ENCODE measurements at regions not wholly inside any gene's neighbourhood (a gene's known extent, or its start where the extent isn't known, plus 50 kb on each side); places are given as distances from the start of the nearest gene placed in this dataset.

DNA sequence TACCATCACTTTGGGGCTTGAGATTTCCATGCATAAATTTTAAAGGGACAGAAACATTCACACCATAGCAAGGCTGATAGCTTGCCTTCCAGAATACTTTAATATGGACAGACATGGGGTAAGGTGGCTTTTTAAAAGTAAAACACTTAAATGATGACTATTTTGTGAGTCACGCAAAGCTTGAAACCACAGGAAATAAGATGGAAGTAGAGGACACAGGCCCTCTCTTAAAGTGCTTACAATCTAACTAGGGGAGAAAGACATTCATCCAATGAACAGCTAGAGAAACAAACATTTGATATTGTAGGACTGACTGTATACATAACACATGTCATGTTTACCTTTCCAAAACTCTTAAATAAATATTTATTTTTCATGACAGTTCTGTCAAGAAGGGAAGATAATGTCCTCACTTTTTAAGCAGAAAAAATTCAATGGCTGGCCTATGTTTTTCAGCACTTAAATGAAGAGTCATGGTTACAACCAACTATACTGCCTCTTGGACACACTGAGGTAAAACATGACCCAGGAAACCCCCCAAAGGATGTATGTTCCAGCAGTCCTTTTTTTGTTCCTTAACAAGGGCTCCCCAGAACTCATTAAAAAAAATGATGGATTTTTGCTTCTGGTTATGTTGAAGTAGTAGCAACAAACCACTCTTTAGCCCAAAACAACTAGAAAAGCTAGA is 120.0 kb upstream of the RBMS1 start:
- no peak for TF ChIP-seq EP300 (IDR thresholded peaks at IDR 0.05; ENCODE audit: borderline replicate concordance)
- TF ChIP-seq FOXM1 (IDR thresholded peaks at IDR 0.05; ENCODE audit: borderline replicate concordance, low read depth), result no peak
- no peak for TF ChIP-seq YY1 (IDR thresholded peaks at IDR 0.05; ENCODE audit: low read depth)
- TF ChIP-seq, protein P1, sequence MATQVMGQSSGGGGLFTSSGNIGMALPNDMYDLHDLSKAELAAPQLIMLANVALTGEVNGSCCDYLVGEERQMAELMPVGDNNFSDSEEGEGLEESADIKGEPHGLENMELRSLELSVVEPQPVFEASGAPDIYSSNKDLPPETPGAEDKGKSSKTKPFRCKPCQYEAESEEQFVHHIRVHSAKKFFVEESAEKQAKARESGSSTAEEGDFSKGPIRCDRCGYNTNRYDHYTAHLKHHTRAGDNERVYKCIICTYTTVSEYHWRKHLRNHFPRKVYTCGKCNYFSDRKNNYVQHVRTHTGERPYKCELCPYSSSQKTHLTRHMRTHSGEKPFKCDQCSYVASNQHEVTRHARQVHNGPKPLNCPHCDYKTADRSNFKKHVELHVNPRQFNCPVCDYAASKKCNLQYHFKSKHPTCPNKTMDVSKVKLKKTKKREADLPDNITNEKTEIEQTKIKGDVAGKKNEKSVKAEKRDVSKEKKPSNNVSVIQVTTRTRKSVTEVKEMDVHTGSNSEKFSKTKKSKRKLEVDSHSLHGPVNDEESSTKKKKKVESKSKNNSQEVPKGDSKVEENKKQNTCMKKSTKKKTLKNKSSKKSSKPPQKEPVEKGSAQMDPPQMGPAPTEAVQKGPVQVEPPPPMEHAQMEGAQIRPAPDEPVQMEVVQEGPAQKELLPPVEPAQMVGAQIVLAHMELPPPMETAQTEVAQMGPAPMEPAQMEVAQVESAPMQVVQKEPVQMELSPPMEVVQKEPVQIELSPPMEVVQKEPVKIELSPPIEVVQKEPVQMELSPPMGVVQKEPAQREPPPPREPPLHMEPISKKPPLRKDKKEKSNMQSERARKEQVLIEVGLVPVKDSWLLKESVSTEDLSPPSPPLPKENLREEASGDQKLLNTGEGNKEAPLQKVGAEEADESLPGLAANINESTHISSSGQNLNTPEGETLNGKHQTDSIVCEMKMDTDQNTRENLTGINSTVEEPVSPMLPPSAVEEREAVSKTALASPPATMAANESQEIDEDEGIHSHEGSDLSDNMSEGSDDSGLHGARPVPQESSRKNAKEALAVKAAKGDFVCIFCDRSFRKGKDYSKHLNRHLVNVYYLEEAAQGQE (IDR thresholded peaks at IDR 0.05; ENCODE audit: low read depth), result no peak
- no peak for TF ChIP-seq TEAD4 (IDR thresholded peaks at IDR 0.05)
- no peak for TF ChIP-seq TCF12 (IDR thresholded peaks at IDR 0.05; ENCODE audit: low read depth)

All from Ishikawa (cell line).